Effector memory CD8-positive, alpha-beta T cell (primary cell): ENCODE measurements at regions not wholly inside any gene's neighbourhood (a gene's known extent, or its start where the extent isn't known, plus 50 kb on each side); places are given as distances from the start of the nearest gene placed in this dataset.
"Not testable (repeated sequence)": the region's sequence is repeated elsewhere in the genome, so short reads cannot be mapped to it uniquely, and the experiment has no call there.

Experiments used
- ATAC-seq: fragments of 150-1000 bp; cut with Tn5 transposase; replicated peaks from 2 replicates; pipeline ENCODE4 v1.10.0; 2021; ENCODE audit warnings: mild to moderate bottlenecking, moderate library complexity
- DNase-seq, 3 experiments: peaks; one replicate each; pipeline ENCODE4 v3.0.0; 2021
- H3K27ac Mint-ChIP-seq, 2 donors: one replicate each; pipeline ENCODE4 v1.8.0; 2022; ENCODE audit warnings: mild to moderate bottlenecking in 2 of 2, mixed read lengths in 2 of 2, moderate library complexity in 2 of 2
- H3K27me3 Mint-ChIP-seq, 2 donors: one replicate each; pipeline ENCODE4 v1.8.0; 2022; ENCODE audit warnings: mixed read lengths in 2 of 2
- H3K36me3 Mint-ChIP-seq: one replicate; pipeline ENCODE4 v1.8.0; 2022; ENCODE audit warnings: mild to moderate bottlenecking, moderate library complexity, mixed read lengths; ENCODE audit not compliant: insufficient read depth
- H3K4me1 Mint-ChIP-seq, 2 donors: one replicate each; pipeline ENCODE4 v1.8.0; 2022; ENCODE audit warnings: low read depth in 2 of 2, mixed read lengths in 2 of 2
- H3K4me3 Mint-ChIP-seq, 2 donors: one replicate each; pipeline ENCODE4 v1.8.0; 2022; ENCODE audit warnings: mild to moderate bottlenecking in 2 of 2, mixed read lengths in 2 of 2, moderate library complexity in 2 of 2
- H3K9me3 Mint-ChIP-seq, 2 donors: one replicate each; pipeline ENCODE4 v1.8.0; 2022; ENCODE audit warnings: mixed read lengths in 2 of 2

- ATAC-seq (no peak), DNase-seq (no peak)
- Mint-ChIP-seq H3K9me3 (no peaks in the 10 kb centered on the region), H3K36me3 (no peaks in the 10 kb centered on the region), H3K27ac (no peak overlapping the region), H3K4me1 (no peaks in the 10 kb centered on the region), H3K27me3 (peaks cover 0 to 5% of the 10 kb centered on the region in 2 donors), H3K4me3 (no peak overlapping the region)
Measured at GRCh38 chr6:140661691-140662090, 1287.2 kb upstream of the CITED2 start.

DNA sequence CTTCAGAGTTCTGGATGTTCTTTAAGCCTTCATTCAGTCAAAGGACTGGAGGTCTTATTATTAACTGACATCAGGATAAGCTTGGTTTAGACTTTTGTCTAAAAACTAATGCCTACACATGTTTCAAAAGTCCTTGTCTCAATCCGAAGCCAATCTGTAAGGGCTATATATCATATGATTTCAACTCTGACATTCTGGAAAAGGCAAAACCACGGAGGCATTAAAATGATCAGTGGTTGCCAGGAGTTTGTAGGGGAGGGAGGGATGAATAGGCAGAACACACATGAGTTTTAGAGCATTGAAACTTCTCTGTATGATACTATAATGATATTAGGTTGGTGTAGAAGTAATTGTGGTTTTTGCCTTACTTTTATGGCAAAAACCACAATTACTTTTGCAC lies 1285.8 kb upstream of the CITED2 start:
- peaks cover 0 to 5% of the 10 kb centered on the region in 2 donors for H3K27me3 Mint-ChIP-seq
- no peak for DNase-seq
- ATAC-seq, result no peak
- no peak overlapping the region for H3K4me3 Mint-ChIP-seq
- H3K27ac Mint-ChIP-seq, result no peak overlapping the region
- no peaks in the 10 kb centered on the region for H3K36me3 Mint-ChIP-seq
- no peaks in the 10 kb centered on the region for H3K4me1 Mint-ChIP-seq
- H3K9me3 Mint-ChIP-seq, result peaks cover 0 to 1% of the 10 kb centered on the region in 2 donors

GRCh38 chr6:140653972-140654371 lies 1279.5 kb upstream of the CITED2 start:
- no peak for DNase-seq
- ATAC-seq, result no peak
- H3K36me3 Mint-ChIP-seq, result no peaks in the 10 kb centered on the region
- H3K4me3 Mint-ChIP-seq, result no peak overlapping the region
- no peak overlapping the region for H3K27ac Mint-ChIP-seq
- H3K27me3 Mint-ChIP-seq, result no peaks in the 10 kb centered on the region
- H3K9me3 Mint-ChIP-seq, result peaks cover 0 to 1% of the 10 kb centered on the region in 2 donors
- H3K4me1 Mint-ChIP-seq, result no peaks in the 10 kb centered on the region

DNA sequence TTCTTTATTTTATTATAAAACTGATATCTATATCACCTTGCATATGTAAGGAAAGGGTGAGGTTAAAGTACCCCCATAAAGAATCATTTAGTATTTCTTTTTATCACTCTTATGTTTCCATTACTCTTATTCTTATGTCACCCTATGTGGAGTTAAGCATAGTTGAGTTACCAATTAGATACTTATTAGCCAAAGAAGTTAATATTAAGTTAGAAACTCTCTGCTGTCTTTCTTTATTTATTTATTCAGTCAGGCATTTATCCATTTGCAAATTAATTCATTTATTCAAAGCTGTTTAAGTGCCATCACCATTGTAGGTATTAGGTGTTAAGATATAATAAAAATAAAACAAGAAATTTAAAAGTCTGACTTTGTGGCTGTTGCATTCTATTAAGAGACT lies 1279.1 kb upstream of the CITED2 start:
- ATAC-seq (no peak), DNase-seq (no peak)
- Mint-ChIP-seq H3K27me3 (no peaks in the 10 kb centered on the region), H3K9me3 (peaks cover 0 to 1% of the 10 kb centered on the region in 2 donors), H3K4me1 (no peaks in the 10 kb centered on the region), H3K36me3 (no peaks in the 10 kb centered on the region), H3K27ac (no peak overlapping the region), H3K4me3 (no peak overlapping the region)

DNA sequence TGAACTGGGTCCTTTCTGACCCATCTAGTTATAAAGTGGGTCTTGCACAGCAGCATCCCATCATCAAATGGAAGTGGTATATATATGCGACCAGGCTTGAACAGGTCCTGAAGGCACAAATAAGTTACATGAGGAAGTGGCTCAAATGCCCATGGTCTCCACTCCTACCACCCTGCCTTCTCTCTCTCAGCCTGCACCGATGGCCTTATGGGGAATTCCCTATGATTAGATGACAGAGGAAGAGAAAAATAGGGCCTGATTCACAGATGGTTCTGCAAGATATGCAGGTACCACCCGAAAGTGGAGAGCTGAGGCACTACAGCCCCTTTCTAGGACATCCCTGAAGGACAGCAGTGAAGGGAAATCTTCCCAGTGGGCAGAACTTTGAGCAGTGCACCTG lies 1275.1 kb upstream of the CITED2 start:
- H3K27ac Mint-ChIP-seq, ATAC-seq, H3K9me3 Mint-ChIP-seq, H3K4me3 Mint-ChIP-seq, H3K27me3 Mint-ChIP-seq, DNase-seq, H3K4me1 Mint-ChIP-seq, H3K36me3 Mint-ChIP-seq: not testable (repeated sequence)

GRCh38 chr6:140647322-140647721 lies 1272.9 kb upstream of the CITED2 start:
- not testable (repeated sequence) for ATAC-seq, H3K27me3 Mint-ChIP-seq, H3K27ac Mint-ChIP-seq, H3K36me3 Mint-ChIP-seq, DNase-seq, H3K4me1 Mint-ChIP-seq, H3K4me3 Mint-ChIP-seq, H3K9me3 Mint-ChIP-seq

DNA sequence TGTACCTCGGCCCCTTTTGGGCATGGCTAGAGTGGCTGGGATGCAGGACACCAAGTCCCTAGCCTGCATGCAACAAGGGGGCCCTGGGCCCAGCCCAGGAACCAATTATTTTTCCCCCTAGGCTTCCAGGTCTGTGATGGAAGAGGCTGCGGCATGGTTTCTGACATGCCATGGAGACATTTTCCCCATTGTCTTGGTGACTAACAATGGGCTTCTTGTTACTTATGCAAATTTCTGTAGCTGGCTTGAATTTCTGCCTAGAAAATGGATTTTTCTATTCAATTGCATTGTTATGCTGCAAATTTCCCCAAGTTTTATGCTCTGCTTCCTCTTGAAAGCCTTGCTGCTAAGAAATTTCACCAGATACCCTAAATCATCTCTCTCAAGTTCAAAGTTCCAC lies 1269.6 kb upstream of the CITED2 start:
- DNase-seq (no peak), ATAC-seq (no peak)
- Mint-ChIP-seq H3K27me3 (no peaks in the 10 kb centered on the region), H3K36me3 (no peaks in the 10 kb centered on the region), H3K27ac (no peak overlapping the region), H3K4me1 (no peaks in the 10 kb centered on the region), H3K4me3 (no peak overlapping the region), H3K9me3 (peaks cover 2 to 9% of the 10 kb centered on the region in 2 donors)

GRCh38 chr6:140641412-140641811 lies 1267.0 kb upstream of the CITED2 start:
- no peak overlapping the region for H3K27ac Mint-ChIP-seq
- no peak for ATAC-seq
- no peaks in the 10 kb centered on the region for H3K4me1 Mint-ChIP-seq
- H3K4me3 Mint-ChIP-seq, result no peak overlapping the region
- H3K36me3 Mint-ChIP-seq, result no peaks in the 10 kb centered on the region
- H3K9me3 Mint-ChIP-seq, result peaks cover 0 to 2% of the 10 kb centered on the region in 2 donors
- H3K27me3 Mint-ChIP-seq, result no peaks in the 10 kb centered on the region
- no peak for DNase-seq

DNA sequence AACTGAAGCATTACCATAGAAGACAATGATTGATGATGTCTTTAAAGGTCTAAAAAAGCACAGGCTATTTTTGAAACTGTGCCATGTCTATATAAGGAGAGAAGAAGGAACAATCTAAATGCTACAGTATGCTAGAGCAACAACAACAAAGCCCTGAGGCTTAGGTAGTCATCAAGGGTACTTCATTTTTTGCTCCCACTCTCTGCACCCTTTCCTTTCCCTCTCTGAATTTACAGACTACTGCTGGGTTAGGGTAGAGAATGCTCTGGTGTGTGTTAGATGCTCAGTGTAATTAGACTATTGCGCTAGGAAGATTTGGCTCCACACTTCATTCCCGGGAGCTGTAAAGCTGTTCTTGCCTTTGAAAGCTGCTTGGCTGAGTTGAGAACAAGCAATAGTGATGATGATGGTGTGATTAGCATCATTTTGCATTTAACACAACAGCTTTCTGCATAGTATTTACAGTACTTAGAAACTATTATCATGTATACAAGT lies 1262.5 kb upstream of the CITED2 start:
- ATAC-seq (no peak), DNase-seq (no peak)
- Mint-ChIP-seq H3K36me3 (no peaks in the 10 kb centered on the region), H3K4me3 (no peak overlapping the region), H3K27me3 (no peaks in the 10 kb centered on the region), H3K27ac (no peak overlapping the region), H3K4me1 (no peaks in the 10 kb centered on the region), H3K9me3 (no peaks in the 10 kb centered on the region)

DNA sequence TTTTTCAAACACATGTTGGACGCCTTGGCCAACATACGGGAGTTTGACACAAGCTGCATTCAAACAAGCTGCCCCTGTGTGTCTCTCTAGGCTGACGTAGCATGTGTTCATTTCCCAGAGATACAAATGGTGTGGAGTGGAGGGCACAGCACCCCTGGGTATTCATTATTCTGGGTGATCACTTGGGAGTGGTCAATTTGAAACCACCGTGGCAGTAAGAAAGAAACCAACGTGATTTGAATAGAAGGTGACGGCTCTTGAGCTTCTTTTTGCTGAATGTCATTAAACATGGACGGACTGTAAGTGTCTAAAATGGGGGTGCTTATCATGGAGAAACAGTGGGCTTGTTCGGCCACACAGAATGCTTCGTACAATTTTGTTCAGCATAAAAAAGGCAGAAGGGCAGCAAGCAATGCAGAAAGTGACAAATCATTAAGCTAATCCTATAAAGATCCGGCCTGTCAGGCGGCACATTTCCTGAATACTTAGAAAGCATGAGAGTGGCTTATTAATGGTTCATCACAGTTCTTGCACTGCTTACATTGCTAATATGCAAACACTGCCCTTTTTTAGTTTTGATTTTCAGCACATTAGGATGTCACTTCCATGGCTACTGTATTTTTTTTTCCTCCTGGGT lies 1261.9 kb upstream of the CITED2 start:
- H3K4me3 Mint-ChIP-seq, result no peak overlapping the region

DNA sequence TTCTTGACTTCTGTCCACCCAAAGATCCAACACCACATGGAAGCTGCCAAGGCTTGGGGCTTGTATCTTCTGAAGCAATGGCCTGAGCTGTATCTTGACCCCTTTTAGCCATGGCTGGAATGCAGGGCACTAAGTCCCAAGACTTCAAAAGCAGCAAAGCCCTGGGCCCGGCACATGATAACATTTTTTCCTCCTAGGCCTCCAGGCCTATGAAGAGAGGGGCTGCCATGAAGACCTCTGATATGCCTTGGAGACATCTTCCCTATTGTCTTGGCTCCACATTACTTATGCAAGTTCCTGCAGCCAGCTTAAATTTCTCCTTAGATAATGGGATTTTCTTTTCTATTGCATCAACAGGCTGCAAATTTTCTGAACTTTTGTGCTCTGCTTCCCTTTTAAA lies 1252.6 kb upstream of the CITED2 start:
- H3K4me1 Mint-ChIP-seq, result no peaks in the 10 kb centered on the region
- DNase-seq (no peak), ATAC-seq (no peak)
- no peaks in the 10 kb centered on the region for H3K27me3 Mint-ChIP-seq
- no peaks in the 10 kb centered on the region for H3K36me3 Mint-ChIP-seq
- no peak overlapping the region for H3K4me3 Mint-ChIP-seq
- H3K9me3 Mint-ChIP-seq, result peaks cover 2 to 19% of the 10 kb centered on the region in 2 donors
- no peak overlapping the region for H3K27ac Mint-ChIP-seq

More for the DNA sequence above, 1261.9 kb upstream of the CITED2 start:
- H3K9me3 Mint-ChIP-seq, result no peaks in the 10 kb centered on the region
- ATAC-seq (no peak), DNase-seq (no peak)
- H3K27me3 Mint-ChIP-seq, result no peaks in the 10 kb centered on the region
- H3K27ac Mint-ChIP-seq, result no peak overlapping the region
- H3K36me3 Mint-ChIP-seq, result no peaks in the 10 kb centered on the region
- H3K4me1 Mint-ChIP-seq, result no peaks in the 10 kb centered on the region

GRCh38 chr6:140623498-140623897 lies 1249.0 kb upstream of the CITED2 start:
- Mint-ChIP-seq H3K36me3 (no peaks in the 10 kb centered on the region), H3K4me1 (no peaks in the 10 kb centered on the region), H3K4me3 (no peak overlapping the region), H3K27ac (no peak overlapping the region), H3K9me3 (peaks cover 3 to 19% of the 10 kb centered on the region in 2 donors), H3K27me3 (peaks cover 0 to 12% of the 10 kb centered on the region in 2 donors)
- DNase-seq (no peak), ATAC-seq (no peak)

DNA sequence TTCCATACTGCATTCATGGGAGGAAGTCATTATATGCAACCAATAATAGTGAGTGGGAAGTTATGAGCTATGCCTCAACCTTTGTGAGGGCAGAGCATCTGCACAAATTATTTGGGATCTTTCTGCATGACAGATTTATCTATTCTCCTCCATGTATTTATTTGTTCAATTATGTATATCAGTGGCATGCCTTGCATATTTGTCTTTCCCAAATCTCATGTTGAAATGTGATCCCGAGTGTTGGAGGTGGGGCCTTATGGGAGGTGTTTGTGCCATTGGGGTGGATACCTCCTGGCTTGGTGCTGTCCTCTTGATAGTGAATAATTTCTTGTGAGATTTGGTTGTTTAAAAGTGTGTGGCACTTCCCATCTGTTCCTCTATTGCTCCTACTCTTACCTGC lies 1246.0 kb upstream of the CITED2 start:
- ATAC-seq, result no peak
- H3K9me3 Mint-ChIP-seq, result peaks cover 2 to 3% of the 10 kb centered on the region in 2 donors
- H3K27ac Mint-ChIP-seq, result no peak overlapping the region
- DNase-seq, result no peak
- no peaks in the 10 kb centered on the region for H3K4me1 Mint-ChIP-seq
- no peaks in the 10 kb centered on the region for H3K36me3 Mint-ChIP-seq
- H3K27me3 Mint-ChIP-seq, result peaks cover 0 to 12% of the 10 kb centered on the region in 2 donors
- H3K4me3 Mint-ChIP-seq, result no peak overlapping the region

DNA sequence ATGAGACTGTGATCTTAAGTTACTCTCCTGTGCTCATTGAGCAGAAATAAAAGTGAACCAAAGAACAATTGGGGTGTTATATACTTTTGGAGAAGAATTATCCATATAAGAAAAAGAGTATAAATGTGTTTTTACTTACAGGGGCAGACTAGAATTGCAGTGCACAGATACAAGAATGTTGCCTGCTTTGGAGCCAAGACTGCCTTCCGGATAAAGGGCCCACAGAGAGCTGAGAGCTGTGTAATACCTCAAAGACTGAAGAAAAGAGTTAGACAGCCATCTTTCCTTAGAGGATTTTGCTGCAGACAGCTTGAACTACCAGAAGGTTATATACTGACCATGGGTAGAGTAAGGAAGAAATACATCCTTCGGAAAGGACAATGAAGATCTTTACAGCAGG lies 1235.5 kb upstream of the CITED2 start:
- Mint-ChIP-seq H3K36me3 (no peaks in the 10 kb centered on the region), H3K4me3 (no peak overlapping the region), H3K27ac (no peak overlapping the region), H3K4me1 (no peaks in the 10 kb centered on the region), H3K9me3 (no peaks in the 10 kb centered on the region), H3K27me3 (no peaks in the 10 kb centered on the region)
- DNase-seq (no peak), ATAC-seq (no peak)
